Suprapubic skin (tissue), 4 donors: ENCODE measurements at regions not wholly inside any gene's neighbourhood (a gene's known extent, or its start where the extent isn't known, plus 50 kb on each side); places are given as distances from the start of the nearest gene placed in this dataset.

Experiments
- DNase-seq, 2 donors: peaks; one replicate each; pipeline ENCODE4 v3.0.0-alpha.2; 2019; ENCODE audit warnings: low spot score in 2 of 2
- H3K27ac ChIP-seq: fragments of 200-600 bp; sonication (generic); one replicate; pipeline ENCODE4 v1.5.1; 2019
- H3K27me3 ChIP-seq: fragments of 200-600 bp; sonication (generic); one replicate; pipeline ENCODE4 v1.5.1; 2019
- H3K36me3 ChIP-seq: fragments of 200-600 bp; sonication (generic); one replicate; pipeline ENCODE4 v1.5.1; 2019
- H3K4me1 ChIP-seq: fragments of 200-600 bp; sonication (generic); one replicate; pipeline ENCODE4 v1.5.1; 2019
- H3K4me3 ChIP-seq: fragments of 200-600 bp; sonication (generic); one replicate; pipeline ENCODE4 v1.5.1; 2019; ENCODE audit warnings: mild to moderate bottlenecking
- H3K9me3 ChIP-seq: fragments of 200-600 bp; sonication (generic); one replicate; pipeline ENCODE4 v1.5.1; 2019
- EP300 ChIP-seq: sonication (generic); formaldehyde crosslinking; IDR thresholded peaks from one replicate; pipeline ENCODE4 v1.6.1; 2017; ENCODE audit warnings: antibody characterized with exemption
- POLR2A ChIP-seq, 2 donors: fragments of 450-650 bp; IDR thresholded peaks; one replicate each; pipeline ENCODE4 v1.6.1; 2017; ENCODE audit warnings: antibody characterized with exemption in 2 of 2, mild to moderate bottlenecking in 2 of 2, moderate library complexity in 2 of 2
- POLR2AphosphoS5 ChIP-seq, 3 donors: sonication (generic); formaldehyde crosslinking; IDR thresholded peaks; one replicate each; pipeline ENCODE4 v1.6.1; 2017; ENCODE audit warnings: antibody characterized with exemption in 3 of 3
- WGBS: methylation state at CpG from one replicate; pipeline ENCODE4 v1.1.5; 2018; 5-methylcytosine and 5-hydroxymethylcytosine counted together
- TF ChIP-seq, protein P1 (sequence below), 2 donors: fragments of 200-600 bp in 1 of 2; fragments of 450-650 bp in 1 of 2; sonication (generic) in 1 of 2; IDR thresholded peaks; one replicate each; pipeline ENCODE4 v1.5.1; 2016 to 2019; ENCODE audit warnings: antibody characterized with exemption in 2 of 2, mild to moderate bottlenecking in 1 of 2, moderate library complexity in 1 of 2

DNA sequence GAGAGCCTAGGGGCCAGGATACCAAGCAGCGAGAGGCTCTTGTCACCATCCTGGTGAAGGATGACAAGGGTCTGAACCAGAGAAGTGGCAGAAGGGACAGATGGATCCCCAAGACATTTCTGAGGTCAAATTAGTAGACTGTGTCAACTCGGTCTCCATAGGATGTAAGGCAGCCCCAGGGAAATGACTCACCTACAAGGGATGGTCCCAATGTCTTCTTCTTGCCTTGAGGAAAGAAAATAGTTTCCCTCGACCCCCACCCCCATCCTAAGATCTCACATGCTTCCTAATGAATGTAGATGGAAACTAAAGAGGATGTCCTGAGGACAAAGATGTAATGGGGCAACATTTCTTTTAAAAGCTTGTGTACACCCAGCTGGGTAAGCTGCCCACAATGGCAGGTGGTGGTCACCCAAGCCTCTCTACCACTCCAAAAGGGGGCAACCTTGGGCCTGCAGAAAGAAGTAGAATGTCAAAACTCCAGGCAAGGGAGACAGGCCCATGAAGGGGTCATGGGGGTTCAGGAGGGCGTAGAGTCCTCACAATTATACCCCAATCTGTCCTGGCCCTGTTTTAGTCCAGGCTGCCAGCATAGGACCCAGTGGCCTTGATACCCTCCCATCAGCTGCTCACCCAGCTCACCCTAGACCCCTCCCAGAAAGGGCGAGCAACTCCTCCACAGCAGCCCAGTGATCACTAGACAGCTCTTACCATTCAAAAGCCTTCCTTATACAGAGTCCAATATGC, 187.4 kb downstream of the ACTL7B start:
- H3K36me3 ChIP-seq: no peaks in the 10 kb centered on the region
- TF ChIP-seq POLR2AphosphoS5 (IDR thresholded peaks at IDR 0.05) (no peak), EP300 (no peak), POLR2A (IDR thresholded peaks at IDR 0.05) (no peak)
- TF ChIP-seq, protein P1, sequence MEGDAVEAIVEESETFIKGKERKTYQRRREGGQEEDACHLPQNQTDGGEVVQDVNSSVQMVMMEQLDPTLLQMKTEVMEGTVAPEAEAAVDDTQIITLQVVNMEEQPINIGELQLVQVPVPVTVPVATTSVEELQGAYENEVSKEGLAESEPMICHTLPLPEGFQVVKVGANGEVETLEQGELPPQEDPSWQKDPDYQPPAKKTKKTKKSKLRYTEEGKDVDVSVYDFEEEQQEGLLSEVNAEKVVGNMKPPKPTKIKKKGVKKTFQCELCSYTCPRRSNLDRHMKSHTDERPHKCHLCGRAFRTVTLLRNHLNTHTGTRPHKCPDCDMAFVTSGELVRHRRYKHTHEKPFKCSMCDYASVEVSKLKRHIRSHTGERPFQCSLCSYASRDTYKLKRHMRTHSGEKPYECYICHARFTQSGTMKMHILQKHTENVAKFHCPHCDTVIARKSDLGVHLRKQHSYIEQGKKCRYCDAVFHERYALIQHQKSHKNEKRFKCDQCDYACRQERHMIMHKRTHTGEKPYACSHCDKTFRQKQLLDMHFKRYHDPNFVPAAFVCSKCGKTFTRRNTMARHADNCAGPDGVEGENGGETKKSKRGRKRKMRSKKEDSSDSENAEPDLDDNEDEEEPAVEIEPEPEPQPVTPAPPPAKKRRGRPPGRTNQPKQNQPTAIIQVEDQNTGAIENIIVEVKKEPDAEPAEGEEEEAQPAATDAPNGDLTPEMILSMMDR (IDR thresholded peaks at IDR 0.05): no peak
- H3K4me3 ChIP-seq: no peak overlapping the region
- H3K27ac ChIP-seq: no peak overlapping the region
- H3K27me3 ChIP-seq: no peaks in the 10 kb centered on the region
- 72% methylated on average over 5 of the region's 5 CpGs for WGBS
- no peaks in the 10 kb centered on the region for H3K9me3 ChIP-seq
- DNase-seq: no peak
- peaks cover 55% of the 10 kb centered on the region for H3K4me1 ChIP-seq

DNA sequence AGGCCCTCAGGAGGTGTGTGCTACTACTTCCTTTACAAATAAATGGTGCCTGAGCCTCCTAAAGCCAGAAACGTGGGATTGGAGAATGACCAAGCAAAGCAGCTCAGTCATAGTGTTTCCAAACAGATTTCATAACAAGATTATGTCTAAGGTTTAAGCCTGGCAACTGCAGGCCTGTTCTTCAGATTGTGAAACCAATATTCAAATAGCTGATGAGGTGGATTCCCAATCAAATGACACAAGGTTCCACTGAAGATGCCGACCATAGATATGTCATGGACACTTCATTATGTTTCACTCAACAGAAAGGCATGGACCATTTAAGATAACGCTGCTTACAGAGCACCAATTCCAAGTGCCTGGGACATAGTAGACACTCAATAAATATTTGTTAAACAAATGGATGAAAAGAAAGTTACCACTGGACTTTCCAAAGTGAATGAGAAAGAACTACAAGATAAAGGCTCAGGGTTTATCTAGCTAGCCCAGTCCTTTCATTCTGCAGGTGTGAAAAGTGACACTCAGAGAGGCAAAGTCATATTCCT, 189.5 kb downstream of the ACTL7B start:
- H3K4me3 ChIP-seq: no peak overlapping the region
- no peak for DNase-seq
- TF ChIP-seq, protein P1 (IDR thresholded peaks at IDR 0.05): no peak
- TF ChIP-seq POLR2AphosphoS5 (IDR thresholded peaks at IDR 0.05) (peak; percentile 25 to 45 (median 33)), EP300 (no peak)
- WGBS: 43% methylated on average over 3 of the region's 3 CpGs
- no peaks in the 10 kb centered on the region for H3K27me3 ChIP-seq
- no peaks in the 10 kb centered on the region for H3K36me3 ChIP-seq
- no peaks in the 10 kb centered on the region for H3K9me3 ChIP-seq
- H3K4me1 ChIP-seq: peaks cover 51% of the 10 kb centered on the region
- H3K27ac ChIP-seq: peak overlapping the region; percentile 59

DNA sequence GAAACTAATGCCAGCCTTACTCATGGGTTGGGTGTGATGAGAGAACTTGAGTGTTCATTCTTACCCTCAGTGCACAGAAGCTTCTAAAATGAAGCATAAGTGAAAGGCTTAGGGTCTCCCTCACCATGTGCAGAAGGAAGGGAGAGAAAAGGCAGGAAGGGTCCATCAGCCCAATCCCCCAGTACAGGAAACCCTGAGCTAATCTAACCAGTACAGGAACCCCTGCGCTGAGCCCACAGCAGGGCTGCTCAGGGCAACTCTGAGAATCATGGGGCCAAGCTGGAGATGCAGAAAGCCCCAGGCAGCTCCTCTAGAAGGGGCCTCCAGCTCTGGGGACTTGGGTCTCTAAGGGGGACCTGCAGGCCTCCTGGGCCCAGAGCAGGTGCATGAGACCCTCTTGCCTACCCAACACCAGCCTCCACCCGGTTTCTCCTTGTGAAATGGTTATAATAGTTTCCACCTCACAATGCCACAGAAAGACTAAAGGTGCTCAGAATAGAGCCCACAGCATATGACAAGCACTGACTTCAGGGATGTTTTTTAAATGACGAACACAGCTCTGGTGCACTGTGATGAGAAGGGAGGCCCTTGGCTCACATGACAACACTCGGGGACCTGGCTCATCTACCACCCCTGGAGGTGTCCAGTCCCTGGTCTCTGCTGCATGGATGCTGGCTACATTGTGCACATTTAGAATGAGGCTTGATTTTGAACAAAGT, 190.1 kb downstream of the ACTL7B start:
- no peaks in the 10 kb centered on the region for H3K9me3 ChIP-seq
- no peaks in the 10 kb centered on the region for H3K36me3 ChIP-seq
- TF ChIP-seq EP300 (no peak), POLR2AphosphoS5 (IDR thresholded peaks at IDR 0.05) (no peak), POLR2A (IDR thresholded peaks at IDR 0.05) (no peak)
- TF ChIP-seq, protein P1 (IDR thresholded peaks at IDR 0.05): no peak
- WGBS: 73% methylated on average over 2 of the region's 4 CpGs
- peaks cover 45% of the 10 kb centered on the region for H3K4me1 ChIP-seq
- no peak for DNase-seq
- H3K4me3 ChIP-seq: no peak overlapping the region
- H3K27ac ChIP-seq: peak overlapping the region; percentile 59
- H3K27me3 ChIP-seq: no peaks in the 10 kb centered on the region

DNA sequence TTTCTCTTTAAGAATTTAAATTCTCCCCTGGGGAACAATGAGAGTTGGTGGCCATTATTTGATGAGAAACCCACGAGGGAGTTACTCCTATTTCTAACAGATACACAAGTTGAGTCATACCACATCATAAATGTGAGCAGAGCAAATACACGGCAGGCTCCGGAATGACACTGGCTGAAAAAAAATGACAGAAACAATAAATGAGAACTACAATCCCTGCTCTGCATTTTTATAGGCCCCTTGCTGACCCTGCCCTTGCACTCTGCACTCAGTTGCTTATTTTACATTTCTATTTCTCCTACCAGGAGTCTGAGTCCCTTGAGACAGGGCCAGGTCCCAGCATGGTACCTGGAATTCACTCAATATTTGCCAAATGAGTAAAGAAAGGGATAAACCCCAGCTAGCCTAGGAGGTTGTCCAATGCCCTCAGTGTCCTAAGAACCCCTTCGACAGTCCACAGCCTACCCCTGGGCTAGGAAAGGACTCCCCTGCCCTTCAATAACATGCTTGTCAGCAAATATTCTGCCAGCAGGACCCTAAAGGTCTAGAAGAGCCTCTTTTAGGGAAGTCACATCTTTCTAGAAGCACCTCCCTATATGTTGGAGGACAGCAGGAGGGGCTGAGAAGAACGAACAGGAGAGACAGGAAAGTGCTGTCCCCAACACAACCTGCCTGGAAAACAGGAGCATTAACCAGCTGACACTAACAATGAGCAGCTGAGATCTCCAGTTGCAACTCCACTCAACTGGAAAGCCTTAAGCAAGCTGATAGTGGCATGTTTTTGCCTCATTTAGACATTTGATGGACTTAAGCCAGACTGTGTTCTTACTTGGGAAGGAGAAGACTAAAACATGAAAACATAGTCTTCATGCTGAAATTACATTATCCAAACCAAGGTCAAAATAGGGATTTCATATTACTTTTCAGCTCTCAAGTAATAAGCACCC, 191.2 kb downstream of the ACTL7B start:
- Histone ChIP-seq H3K9me3 (peaks cover 4% of the 10 kb centered on the region), H3K4me3 (no peak overlapping the region), H3K4me1 (peaks cover 44% of the 10 kb centered on the region), H3K27ac (no peak overlapping the region), H3K36me3 (no peaks in the 10 kb centered on the region), H3K27me3 (no peaks in the 10 kb centered on the region)
- 59% methylated on average over 5 of the region's 5 CpGs for WGBS
- no peak for DNase-seq
- TF ChIP-seq EP300: no peak
- no peak for TF ChIP-seq POLR2AphosphoS5 (IDR thresholded peaks at IDR 0.05)
- TF ChIP-seq, protein P1 (IDR thresholded peaks at IDR 0.05): no peak
- no peak for TF ChIP-seq POLR2A (IDR thresholded peaks at IDR 0.05)
